Smooth muscle cell (in vitro differentiated cells): ENCODE measurements at regions not wholly inside any gene's neighbourhood (a gene's known extent, or its start where the extent isn't known, plus 50 kb on each side); places are given as distances from the start of the nearest gene placed in this dataset.

Experiments used
- DNase-seq: peaks from one replicate; lab custom pipeline; 2025; ENCODE audit not compliant: unreplicated experiment; lab: John Stamatoyannopoulos, UW
- H2AFZ ChIP-seq: fragments of 200-600 bp; sonication (generic); 2 replicates; pipeline ENCODE4 v1.6.0; 2016; ENCODE audit warnings: antibody characterized with exemption, low read depth, mild to moderate bottlenecking
- H3F3A ChIP-seq: fragments of 200-600 bp; sonication (generic); 2 replicates; pipeline ENCODE4 v1.6.0; 2017; ENCODE audit warnings: antibody characterized with exemption, low read depth
- H3K27ac ChIP-seq: fragments of 200-600 bp; sonication (generic); 2 replicates; pipeline ENCODE4 v1.5.1; 2016; ENCODE audit warnings: low read depth, mild to moderate bottlenecking
- H3K27me3 ChIP-seq: fragments of 200-600 bp; sonication (generic); 2 replicates; pipeline ENCODE4 v1.6.1; 2016; ENCODE audit warnings: low read depth, mild to moderate bottlenecking
- H3K36me3 ChIP-seq: fragments of 200-600 bp; sonication (generic); 2 replicates; pipeline ENCODE4 v1.5.1; 2016; ENCODE audit warnings: low read depth
- H3K4me1 ChIP-seq: fragments of 200-600 bp; sonication (generic); 2 replicates; pipeline ENCODE4 v1.5.1; 2016; ENCODE audit warnings: low read depth
- H3K4me2 ChIP-seq: fragments of 200-600 bp; sonication (generic); 2 replicates; pipeline ENCODE4 v1.6.0; 2016; ENCODE audit warnings: mild to moderate bottlenecking
- H3K4me3 ChIP-seq: fragments of 200-600 bp; sonication (generic); 2 replicates; pipeline ENCODE4 v1.5.1; 2016; ENCODE audit warnings: mild to moderate bottlenecking
- H3K79me2 ChIP-seq: fragments of 200-600 bp; sonication (generic); 2 replicates; pipeline ENCODE4 v1.6.0; 2016; ENCODE audit warnings: low read depth, mild to moderate bottlenecking
- H3K9ac ChIP-seq: fragments of 200-600 bp; sonication (generic); 2 replicates; pipeline ENCODE4 v1.6.0; 2016; ENCODE audit warnings: low read depth
- H3K9me3 ChIP-seq: fragments of 200-600 bp; sonication (generic); replicated peaks from 2 replicates; pipeline ENCODE4 v1.5.1; 2016; ENCODE audit warnings: low read depth
- H4K20me1 ChIP-seq: fragments of 200-600 bp; sonication (generic); 2 replicates; pipeline ENCODE4 v1.6.0; 2016; ENCODE audit warnings: low read depth
- CTCF ChIP-seq: fragments of 200-600 bp; sonication (generic); IDR thresholded peaks from 2 replicates; pipeline ENCODE4 v1.5.1; 2017; ENCODE audit warnings: borderline replicate concordance, mild to moderate bottlenecking, antibody characterized with exemption; ENCODE audit not compliant: insufficient read depth, poor library complexity, severe bottlenecking
- WGBS: methylation state at CpG from one replicate; pipeline ENCODE4 v1.1.7; 2016; ENCODE audit warnings: low lambda C conversion rate; 5-methylcytosine and 5-hydroxymethylcytosine counted together

GRCh38 chr2:41927581-41928264, 120.1 kb upstream of the PKDCC start:
- Histone ChIP-seq H2AFZ (peak overlapping the region; percentile 26), H3K36me3 (no peaks in the 10 kb centered on the region), H3K9ac (no peak overlapping the region), H3K27me3 (no peaks in the 10 kb centered on the region), H3K4me2 (no peak overlapping the region), H3K4me3 (no peak overlapping the region), H3F3A (peaks cover 27% of the 10 kb centered on the region), H3K4me1 (peaks cover 18% of the 10 kb centered on the region), H3K9me3 (no peaks in the 10 kb centered on the region), H4K20me1 (no peaks in the 10 kb centered on the region), H3K27ac (no peak overlapping the region), H3K79me2 (no peaks in the 10 kb centered on the region)
- 78% methylated on average over 10 of the region's 10 CpGs for WGBS
- DNase-seq: no peak
- no peak for TF ChIP-seq CTCF

- H3K27ac ChIP-seq: peak overlapping the region; percentile 43
- H4K20me1 ChIP-seq: no peaks in the 10 kb centered on the region
- no peak for DNase-seq
Observed at GRCh38 chr2:41928526-41928925, 119.3 kb upstream of the PKDCC start.

GRCh38 chr2:41930807-41931566, 116.8 kb upstream of the PKDCC start:
- H3K4me1 ChIP-seq: peaks cover 32% of the 10 kb centered on the region
- peaks cover 41% of the 10 kb centered on the region for H3F3A ChIP-seq
- no peaks in the 10 kb centered on the region for H4K20me1 ChIP-seq
- no peak for DNase-seq
- H3K4me3 ChIP-seq: no peak overlapping the region
- WGBS: 73% methylated on average over 16 of the region's 16 CpGs
- TF ChIP-seq CTCF: no peak
- H3K27me3 ChIP-seq: no peaks in the 10 kb centered on the region
- no peak overlapping the region for H3K9ac ChIP-seq
- H3K36me3 ChIP-seq: no peaks in the 10 kb centered on the region
- H3K27ac ChIP-seq: no peak overlapping the region
- H3K9me3 ChIP-seq: no peaks in the 10 kb centered on the region
- H3K79me2 ChIP-seq: no peaks in the 10 kb centered on the region
- peak overlapping the region; percentile 63 for H3K4me2 ChIP-seq
- no peak overlapping the region for H2AFZ ChIP-seq

More at GRCh38 chr2:41928526-41928925, 119.3 kb upstream of the PKDCC start:
- H3F3A ChIP-seq: peaks cover 29% of the 10 kb centered on the region
- H3K27me3 ChIP-seq: no peaks in the 10 kb centered on the region
- no peaks in the 10 kb centered on the region for H3K36me3 ChIP-seq
- no peaks in the 10 kb centered on the region for H3K9me3 ChIP-seq
- no peak overlapping the region for H3K9ac ChIP-seq
- no peak overlapping the region for H2AFZ ChIP-seq
- H3K4me2 ChIP-seq: peak overlapping the region; percentile 61
- no peak for TF ChIP-seq CTCF
- H3K4me1 ChIP-seq: peaks cover 25% of the 10 kb centered on the region
- H3K79me2 ChIP-seq: no peaks in the 10 kb centered on the region
- no peak overlapping the region for H3K4me3 ChIP-seq
- WGBS: 3% methylated on average over 6 of the region's 6 CpGs
